ENCODE measurements at regions not wholly inside any gene's neighbourhood (a gene's known extent, or its start where the extent isn't known, plus 50 kb on each side); places are given as distances from the start of the nearest gene placed in this dataset.

- TF ChIP-seq CTCF (IDR thresholded peaks at IDR 0.05; ENCODE audit: insufficient read depth, low read depth, low read length) (no peak), EZH2 (IDR thresholded peaks at IDR 0.05; ENCODE audit: insufficient read depth, low read length) (no peak)
Observed at GRCh38 chr3:118401887-118402286, 632.8 kb downstream of the IGSF11 start.

Measured in astrocyte (in vitro differentiated cells and primary cell).